ENCODE measurements at regions not wholly inside any gene's neighbourhood (a gene's known extent, or its start where the extent isn't known, plus 50 kb on each side); places are given as distances from the start of the nearest gene placed in this dataset.

- Histone ChIP-seq H3K36me3 (no peaks in the 10 kb centered on the region), H3K27ac (peak overlapping the region; percentile 77 to 90 (median 83)), H3K9me3 (no peaks in the 10 kb centered on the region), H3K4me3 (no peak overlapping the region), H3K27me3 (no peaks in the 10 kb centered on the region), H3K4me1 (peaks cover 0 to 99% (median 88%) of the 10 kb centered on the region in 4 donors)
- intact Hi-C loops (cut with DNase I), result loop anchor here (5.0 to 10.0 kb wide), 2 partner anchors 526 to 592 kb away; partner anchors contain the start of genes IFT80 and SMC4
- DNase-seq, result no peak
- WGBS, 2 donors, result 88 to 92% methylated on average over 2 of the region's 2 CpGs
- TF ChIP-seq CTCF (IDR thresholded peaks at IDR 0.05) (no peak), POLR2A (IDR thresholded peaks at IDR 0.05) (no peak), EP300 (IDR thresholded peaks at IDR 0.05) (no peak), POLR2AphosphoS5 (IDR thresholded peaks at IDR 0.05) (no peak)
These were observed 185.8 kb upstream of the IL12A start for GRCh38 chr3:159802864-159803263.

- Histone ChIP-seq H3K4me3 (no peak overlapping the region), H3K27ac (peak overlapping the region; percentile 77 to 90 (median 83)), H3K36me3 (no peaks in the 10 kb centered on the region), H3K27me3 (no peaks in the 10 kb centered on the region), H3K9me3 (no peaks in the 10 kb centered on the region), H3K4me1 (peaks cover 0 to 99% (median 83%) of the 10 kb centered on the region in 4 donors)
- TF ChIP-seq POLR2AphosphoS5 (IDR thresholded peaks at IDR 0.05) (no peak), CTCF (IDR thresholded peaks at IDR 0.05) (no peak), EP300 (IDR thresholded peaks at IDR 0.05) (no peak), POLR2A (IDR thresholded peaks at IDR 0.05) (no peak)
- intact Hi-C loops (cut with DNase I), result loop anchor here (5.0 to 10.0 kb wide), 2 partner anchors 526 to 591 kb away; partner anchors contain the start of genes IFT80 and SMC4
- DNase-seq, result no peak
- whole genome bisulfite sequencing, 2 donors, result 69 to 83% methylated on average over 3 of the region's 3 CpGs
These were observed 185.2 kb upstream of the IL12A start for GRCh38 chr3:159803459-159803858.

GRCh38 chr3:159804726-159805410 is 183.8 kb upstream of the IL12A start:
- no peak overlapping the region for H3K4me3 ChIP-seq
- 49 to 52% methylated on average over 5 of the region's 5 CpGs for WGBS, 2 donors
- peaks cover 0 to 85% (median 70%) of the 10 kb centered on the region in 4 donors for H3K4me1 ChIP-seq
- H3K27me3 ChIP-seq, result no peaks in the 10 kb centered on the region
- TF ChIP-seq CTCF (IDR thresholded peaks at IDR 0.05), result peak; percentile 77 to 87 (median 84)
- peak in 1 of 4 donors; percentile 13 for TF ChIP-seq POLR2AphosphoS5 (IDR thresholded peaks at IDR 0.05)
- TF ChIP-seq EP300 (IDR thresholded peaks at IDR 0.05), result no peak
- no peak for TF ChIP-seq POLR2A (IDR thresholded peaks at IDR 0.05)
- intact Hi-C loops (cut with DNase I), result loop anchor here (2.0 to 10.0 kb wide), 6 partner anchors 44 to 590 kb away; partner anchors contain the start of genes IFT80 and SMC4
- peak overlapping the region; percentile 77 to 90 (median 83) for H3K27ac ChIP-seq
- H3K36me3 ChIP-seq, result no peaks in the 10 kb centered on the region
- no peaks in the 10 kb centered on the region for H3K9me3 ChIP-seq
- DNase-seq, result peak; percentile 90

- no peak overlapping the region for H3K4me3 ChIP-seq
- H3K27ac ChIP-seq, result peak overlapping the region; percentile 77 to 90 (median 83)
- 38 to 79% methylated on average over 1 of the region's 1 CpG for WGBS, 2 donors
- intact Hi-C loops (cut with DNase I), result loop anchor here (2.0 to 10.0 kb wide), 5 partner anchors 45 to 589 kb away; partner anchors contain the start of genes IFT80 and SMC4
- H3K36me3 ChIP-seq, result no peaks in the 10 kb centered on the region
- peak in 1 of 4 experiments; percentile 11 for TF ChIP-seq CTCF (IDR thresholded peaks at IDR 0.05)
- TF ChIP-seq POLR2A (IDR thresholded peaks at IDR 0.05), result no peak
- no peaks in the 10 kb centered on the region for H3K27me3 ChIP-seq
- DNase-seq, result no peak
- H3K4me1 ChIP-seq, result peaks cover 0 to 80% (median 65%) of the 10 kb centered on the region in 4 donors
- H3K9me3 ChIP-seq, result no peaks in the 10 kb centered on the region
These were observed 183.2 kb upstream of the IL12A start for GRCh38 chr3:159805411-159805772.
